ENCODE measurements at regions not wholly inside any gene's neighbourhood (a gene's known extent, or its start where the extent isn't known, plus 50 kb on each side); places are given as distances from the start of the nearest gene placed in this dataset.

- TF ChIP-seq REST (tag by site-specific recombination; IDR thresholded peaks at IDR 0.05) (no peak), ZNF214 (tag by site-specific recombination; IDR thresholded peaks at IDR 0.05; ENCODE audit: borderline replicate concordance) (no peak), ZNF747 (tag by site-specific recombination; IDR thresholded peaks at IDR 0.05) (no peak), MYNN (tag by site-specific recombination; IDR thresholded peaks at IDR 0.05; ENCODE audit: borderline replicate concordance) (no peak), ZNF24 (tag by site-specific recombination; IDR thresholded peaks at IDR 0.05) (no peak), KLF8 (tag by site-specific recombination; IDR thresholded peaks at IDR 0.05) (no peak), PBX3 (CRISPR knock-in tag; IDR thresholded peaks at IDR 0.05) (no peak)
Measured at GRCh38 chrX:121337816-121338215, 290.4 kb downstream of the GLUD2 start (continued).

GRCh38 chrX:121349263-121349662, 301.9 kb downstream of the GLUD2 start:
- ChIA-PET CTCF (no interaction called here), POLR2A (no interaction called here)
- TF ChIP-seq ZNF423 (tag by site-specific recombination; IDR thresholded peaks at IDR 0.05) (no peak), ZNF112 (tag by site-specific recombination; IDR thresholded peaks at IDR 0.05) (no peak), ZNF830 (tag by site-specific recombination; IDR thresholded peaks at IDR 0.05; ENCODE audit: low read depth) (no peak)
- Histone ChIP-seq H3K4me1 (ENCODE audit: control insufficient read depth, insufficient read depth, low read length) (no peaks in the 10 kb centered on the region), H3K36me3 (ENCODE audit: control insufficient read depth in 2 of 2, insufficient read depth in 1 of 2, low read length in 2 of 2) (no peaks in the 10 kb centered on the region), H3K27ac (ENCODE audit: extremely low read depth, low read depth, low read length) (no peak overlapping the region), H3K9me3 (ENCODE audit: control insufficient read depth, insufficient read depth, low read depth, low read length) (no peaks in the 10 kb centered on the region), H3K4me3 (ENCODE audit: low read depth, low read length) (no peak overlapping the region)

GRCh38 chrX:121356139-121356849, 308.9 kb downstream of the GLUD2 start:
- POLR2A ChIA-PET: no interaction called here
- H3K27ac ChIP-seq (ENCODE audit: extremely low read depth, low read depth, low read length): no peak overlapping the region
- H3K9me3 ChIP-seq (ENCODE audit: control insufficient read depth, insufficient read depth, low read depth, low read length): no peaks in the 10 kb centered on the region
- H3K4me3 ChIP-seq (ENCODE audit: low read depth, low read length): no peak overlapping the region
- CTCF ChIA-PET: no interaction called here
- no peaks in the 10 kb centered on the region for H3K36me3 ChIP-seq (ENCODE audit: control insufficient read depth in 2 of 2, insufficient read depth in 1 of 2, low read length in 2 of 2)
- H3K4me1 ChIP-seq (ENCODE audit: control insufficient read depth, insufficient read depth, low read length): no peaks in the 10 kb centered on the region
- TF ChIP-seq ZFP3 (tag by site-specific recombination; IDR thresholded peaks at IDR 0.05; ENCODE audit: low read depth) (no peak), ZNF561 (tag by site-specific recombination; IDR thresholded peaks at IDR 0.05; ENCODE audit: borderline replicate concordance) (no peak), ZSCAN16 (tag by site-specific recombination; IDR thresholded peaks at IDR 0.05) (no peak), ZFP41 (tag by site-specific recombination; IDR thresholded peaks at IDR 0.05; ENCODE audit: borderline replicate concordance) (no peak), ZBTB49 (tag by site-specific recombination; IDR thresholded peaks at IDR 0.05; ENCODE audit: low read depth) (no peak), ZNF37A (tag by site-specific recombination; IDR thresholded peaks at IDR 0.05) (no peak), KLF1 (tag by site-specific recombination; IDR thresholded peaks at IDR 0.05) (no peak), ZNF558 (tag by site-specific recombination; IDR thresholded peaks at IDR 0.05) (no peak), CTCF (tag by site-specific recombination; IDR thresholded peaks at IDR 0.05) (no peak), ZNF658 (tag by site-specific recombination; IDR thresholded peaks at IDR 0.05) (no peak), ZNF610 (tag by site-specific recombination; IDR thresholded peaks at IDR 0.05; ENCODE audit: borderline replicate concordance) (no peak), BCL6B (tag by site-specific recombination; IDR thresholded peaks at IDR 0.05) (no peak), ZNF621 (tag by site-specific recombination; IDR thresholded peaks at IDR 0.05) (no peak), ZNF24 (tag by site-specific recombination; IDR thresholded peaks at IDR 0.05) (no peak), MYNN (tag by site-specific recombination; IDR thresholded peaks at IDR 0.05; ENCODE audit: borderline replicate concordance) (no peak), ZFP37 (tag by site-specific recombination; IDR thresholded peaks at IDR 0.05) (no peak)
